Panc1 (cell line): ENCODE measurements at regions not wholly inside any gene's neighbourhood (a gene's known extent, or its start where the extent isn't known, plus 50 kb on each side); places are given as distances from the start of the nearest gene placed in this dataset.

ENCODE experiments used
- ATAC-seq: fragments of 200-7000 bp; cut with Tn5 transposase; 2 replicates; pipeline ENCODE4 v1.9.1; 2020; ENCODE audit warnings: mild to moderate bottlenecking, moderate library complexity
- BruUV-seq: library from RNA; stranded (reverse); fragments of 400-500 nt; replicated peaks from 2 replicates; lab custom pipeline; 2021; lab: Mats Ljungman, UMichigan
- CTCF ChIA-PET: fragments of 300-600 bp; sonication (Branson Sonifier 250); formaldehyde crosslinking; loops from one replicate; lab custom pipeline; 2022; ENCODE audit warnings: antibody characterized with exemption; lab: Charles Lee
- POLR2A ChIA-PET: fragments of 300-600 bp; sonication (Branson Sonifier 250); formaldehyde crosslinking; loops from one replicate; lab custom pipeline; 2022; ENCODE audit warnings: antibody characterized with exemption; lab: Charles Lee
- DNase-seq: peaks from one replicate; pipeline ENCODE4 v3.0.0-alpha.2; 2010; ENCODE audit warnings: low read depth, low spot score
- H3K27ac ChIP-seq: 2 replicates; pipeline ENCODE4 v1.5.1; 2011; ENCODE audit warnings: mild to moderate bottlenecking, low read length, inconsistent platforms
- H3K27me3 ChIP-seq: fragments of 200-500 bp; sonication (Bioruptor generic); 2 replicates; pipeline ENCODE4 v1.6.0; 2014; ENCODE audit warnings: low read length, inconsistent platforms; ENCODE audit not compliant: control insufficient read depth, insufficient read depth
- H3K36me3 ChIP-seq: fragments of 200-500 bp; sonication (Bioruptor generic); 2 replicates; pipeline ENCODE4 v1.5.1; 2014; ENCODE audit warnings: inconsistent platforms, mild to moderate bottlenecking, low read length, moderate library complexity; ENCODE audit not compliant: control insufficient read depth, insufficient read depth
- H3K4me1 ChIP-seq: 2 replicates; pipeline ENCODE4 v1.5.1; 2011; ENCODE audit warnings: inconsistent platforms, mild to moderate bottlenecking, low read length, moderate library complexity; ENCODE audit not compliant: control insufficient read depth, insufficient read depth
- H3K4me3 ChIP-seq, 2 experiments: 2 replicates each; pipeline ENCODE4 v1.5.1; 2011 to 2012; ENCODE audit warnings: low read depth in 2 of 2, low read length in 2 of 2, mild to moderate bottlenecking in 2 of 2, inconsistent platforms in 1 of 2, moderate library complexity in 1 of 2
- H3K9me3 ChIP-seq: fragments of 200-500 bp; sonication (Bioruptor generic); 2 replicates; pipeline ENCODE4 v1.5.1; 2014; ENCODE audit warnings: low read depth, mild to moderate bottlenecking, inconsistent platforms, low read length, moderate library complexity; ENCODE audit not compliant: control insufficient read depth, insufficient read depth
- CTCF ChIP-seq: fragments of 450-650 bp; IDR thresholded peaks from 2 replicates; pipeline ENCODE4 v1.5.1; 2017; ENCODE audit warnings: mild to moderate bottlenecking
- POLR2AphosphoS5 ChIP-seq: IDR thresholded peaks from 2 replicates; pipeline ENCODE4 v1.6.1; 2012; ENCODE audit warnings: mild to moderate bottlenecking, low read depth, low read length, moderate library complexity
- SIN3A ChIP-seq: IDR thresholded peaks from 2 replicates; pipeline ENCODE4 v1.6.1; 2012; ENCODE audit warnings: low read depth, mild to moderate bottlenecking, low read length, moderate library complexity, borderline replicate concordance; ENCODE audit not compliant: insufficient read depth
- TCF7L2 ChIP-seq: IDR thresholded peaks from 2 replicates; pipeline ENCODE4 v1.6.1; 2011; ENCODE audit warnings: mild to moderate bottlenecking, low read depth, low read length, inconsistent platforms
- in situ Hi-C: cut with HindIII; loops from 2 replicates; pipeline ENCODE4 v1.10.0; 2016; ENCODE audit warnings: low sequenced_read_pairs, low pct_unique_long_range_greater_than_20kb
- intact Hi-C: fragments of 100-400 bp; cut with micrococcal nuclease; formaldehyde crosslinking; loops from one replicate; pipeline ENCODE4 v1.10.0; 2022; ENCODE audit not compliant: unreplicated experiment
- TF ChIP-seq, protein P1 (sequence below), 2 experiments: IDR thresholded peaks; 2 replicates each; pipeline ENCODE4 v1.6.1; 2011 to 2012; ENCODE audit warnings: low read depth in 2 of 2, control low read depth in 1 of 2, low read length in 1 of 2, mild to moderate bottlenecking in 1 of 2, moderate library complexity in 1 of 2; ENCODE audit not compliant: insufficient read depth in 1 of 2

DNA sequence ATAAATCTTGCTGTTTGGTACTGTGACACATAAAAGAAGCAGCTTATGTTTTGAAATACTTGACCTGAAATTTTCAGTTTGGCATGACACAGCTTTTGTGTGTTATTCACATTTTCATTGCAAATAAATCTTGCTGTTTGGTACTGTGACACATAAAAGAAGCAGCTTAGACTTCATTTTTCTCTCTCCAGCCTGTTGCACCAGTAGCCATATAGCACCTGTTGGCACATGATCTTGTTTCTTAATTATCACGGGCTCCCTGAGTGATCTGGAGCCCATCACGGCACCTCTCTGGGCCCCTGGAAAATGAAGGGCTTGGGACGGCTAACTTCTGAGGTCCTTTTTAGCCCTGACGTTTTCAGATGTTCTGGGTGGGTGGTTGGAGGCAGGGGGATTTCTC, 77.4 kb upstream of the SLCO3A1 start:
- Histone ChIP-seq H3K36me3 (no peaks in the 10 kb centered on the region; the same call in 1 of the 2 replicates), H3K4me3 (no peak overlapping the region), H3K27me3 (peaks cover 12% of the 10 kb centered on the region; the same call in 1 of the 2 replicates), H3K27ac (no peak overlapping the region), H3K4me1 (no peaks in the 10 kb centered on the region), H3K9me3 (no peaks in the 10 kb centered on the region)
- CTCF ChIA-PET: no interaction called here
- in situ Hi-C loops (no loop called here), intact Hi-C loops (no loop called here)
- POLR2A ChIA-PET: no interaction called here
- ATAC-seq: no peak
- TF ChIP-seq, protein P1, sequence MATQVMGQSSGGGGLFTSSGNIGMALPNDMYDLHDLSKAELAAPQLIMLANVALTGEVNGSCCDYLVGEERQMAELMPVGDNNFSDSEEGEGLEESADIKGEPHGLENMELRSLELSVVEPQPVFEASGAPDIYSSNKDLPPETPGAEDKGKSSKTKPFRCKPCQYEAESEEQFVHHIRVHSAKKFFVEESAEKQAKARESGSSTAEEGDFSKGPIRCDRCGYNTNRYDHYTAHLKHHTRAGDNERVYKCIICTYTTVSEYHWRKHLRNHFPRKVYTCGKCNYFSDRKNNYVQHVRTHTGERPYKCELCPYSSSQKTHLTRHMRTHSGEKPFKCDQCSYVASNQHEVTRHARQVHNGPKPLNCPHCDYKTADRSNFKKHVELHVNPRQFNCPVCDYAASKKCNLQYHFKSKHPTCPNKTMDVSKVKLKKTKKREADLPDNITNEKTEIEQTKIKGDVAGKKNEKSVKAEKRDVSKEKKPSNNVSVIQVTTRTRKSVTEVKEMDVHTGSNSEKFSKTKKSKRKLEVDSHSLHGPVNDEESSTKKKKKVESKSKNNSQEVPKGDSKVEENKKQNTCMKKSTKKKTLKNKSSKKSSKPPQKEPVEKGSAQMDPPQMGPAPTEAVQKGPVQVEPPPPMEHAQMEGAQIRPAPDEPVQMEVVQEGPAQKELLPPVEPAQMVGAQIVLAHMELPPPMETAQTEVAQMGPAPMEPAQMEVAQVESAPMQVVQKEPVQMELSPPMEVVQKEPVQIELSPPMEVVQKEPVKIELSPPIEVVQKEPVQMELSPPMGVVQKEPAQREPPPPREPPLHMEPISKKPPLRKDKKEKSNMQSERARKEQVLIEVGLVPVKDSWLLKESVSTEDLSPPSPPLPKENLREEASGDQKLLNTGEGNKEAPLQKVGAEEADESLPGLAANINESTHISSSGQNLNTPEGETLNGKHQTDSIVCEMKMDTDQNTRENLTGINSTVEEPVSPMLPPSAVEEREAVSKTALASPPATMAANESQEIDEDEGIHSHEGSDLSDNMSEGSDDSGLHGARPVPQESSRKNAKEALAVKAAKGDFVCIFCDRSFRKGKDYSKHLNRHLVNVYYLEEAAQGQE (IDR thresholded peaks at IDR 0.05; ENCODE audit: insufficient read depth in 1 of 2, low read depth in 2 of 2, low read length in 1 of 2): no peak
- no peak for TF ChIP-seq TCF7L2
- no peak for TF ChIP-seq CTCF
- TF ChIP-seq SIN3A: no peak
- TF ChIP-seq POLR2AphosphoS5: no peak
- DNase-seq: no peak
- no TSS peak for BruUV-seq

DNA sequence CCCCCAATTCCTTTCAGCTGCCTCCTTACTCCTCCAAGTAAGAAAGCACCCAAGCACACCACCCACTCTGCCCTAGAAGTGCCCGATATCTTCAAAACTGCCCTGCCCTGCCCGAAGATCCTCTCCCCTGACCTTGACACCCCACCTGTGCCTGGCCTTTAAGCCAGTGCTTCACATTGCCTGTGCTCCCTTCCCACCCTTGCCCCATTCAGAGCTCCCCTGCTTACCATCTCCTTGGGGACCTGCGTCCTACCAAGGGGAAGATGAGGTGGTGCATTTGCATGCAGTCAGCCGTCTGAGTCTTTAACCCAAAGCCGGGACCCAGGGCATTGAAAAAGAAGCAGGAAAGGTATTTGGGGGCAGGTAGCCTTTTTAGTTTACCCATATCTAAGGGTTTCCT, 73.5 kb upstream of the SLCO3A1 start:
- H3K27ac ChIP-seq: no peak overlapping the region
- H3K9me3 ChIP-seq: no peaks in the 10 kb centered on the region
- intact Hi-C loops: no loop called here
- CTCF ChIA-PET: no interaction called here
- H3K4me1 ChIP-seq: no peaks in the 10 kb centered on the region
- no peak for DNase-seq
- peaks cover 14% of the 10 kb centered on the region; the same call in 1 of the 2 replicates for H3K27me3 ChIP-seq
- in situ Hi-C loops: no loop called here
- no peaks in the 10 kb centered on the region; the same call in 1 of the 2 replicates for H3K36me3 ChIP-seq
- H3K4me3 ChIP-seq: no peak overlapping the region
- no TSS peak for BruUV-seq
- no peak for TF ChIP-seq SIN3A
- TF ChIP-seq, protein P1 (IDR thresholded peaks at IDR 0.05; ENCODE audit: insufficient read depth in 1 of 2, low read depth in 2 of 2, low read length in 1 of 2): no peak
- TF ChIP-seq TCF7L2: no peak
- TF ChIP-seq POLR2AphosphoS5: no peak
- no peak for TF ChIP-seq CTCF
- POLR2A ChIA-PET: no interaction called here
- ATAC-seq: no peak
